ENCODE measurements at regions not wholly inside any gene's neighbourhood (a gene's known extent, or its start where the extent isn't known, plus 50 kb on each side); places are given as distances from the start of the nearest gene placed in this dataset.

GRCh38 chr13:87810391-87810801 is 139.2 kb downstream of the SLITRK5 start:
- peak; percentile 16 for TF ChIP-seq CTCF (IDR thresholded peaks at IDR 0.05; ENCODE audit: poor library complexity)
- TF ChIP-seq EZH2 (IDR thresholded peaks at IDR 0.05; ENCODE audit: borderline replicate concordance), result no peak
- no peak for TF ChIP-seq EZH2phosphoT487 (IDR thresholded peaks at IDR 0.05; ENCODE audit: low read depth, severe bottlenecking, unreplicated experiment)
